HG02840 (cell line): ENCODE measurements at regions not wholly inside any gene's neighbourhood (a gene's known extent, or its start where the extent isn't known, plus 50 kb on each side); places are given as distances from the start of the nearest gene placed in this dataset.
"Not testable (repeated sequence)": the region's sequence is repeated elsewhere in the genome, so short reads cannot be mapped to it uniquely, and the experiment has no call there.

Experiments
- ATAC-seq: cut with Tn5 transposase; IDR thresholded peaks from one replicate; pipeline ENCODE4 v1.9.1; 2021; ENCODE audit warnings: mild to moderate bottlenecking, moderate library complexity, moderate number of reproducible peaks; ENCODE audit not compliant: unreplicated experiment, low FRiP score

- no peak for ATAC-seq
Measured at GRCh38 chrX:16316331-16316730, 149.1 kb downstream of the MAGEB17 start.

GRCh38 chrX:16319929-16320328, 152.6 kb downstream of the MAGEB17 start:
- ATAC-seq, result no peak

GRCh38 chrX:16320765-16321355, 153.6 kb downstream of the MAGEB17 start:
- ATAC-seq, result no peak

GRCh38 chrX:16333453-16333852, 166.2 kb downstream of the MAGEB17 start:
- ATAC-seq, result no peak

GRCh38 chrX:16335181-16335580, 167.9 kb downstream of the MAGEB17 start:
- ATAC-seq, result no peak

GRCh38 chrX:16347968-16348670, 180.8 kb downstream of the MAGEB17 start:
- no peak for ATAC-seq

- no peak for ATAC-seq
Measured at GRCh38 chrX:16357902-16358301, 190.6 kb downstream of the MAGEB17 start.

GRCh38 chrX:16360056-16360455, 192.8 kb downstream of the MAGEB17 start:
- ATAC-seq, result not testable (repeated sequence)

- ATAC-seq, result no peak
Measured at GRCh38 chrX:16368696-16369095, 201.4 kb downstream of the MAGEB17 start.

GRCh38 chrX:16376056-16376455, 208.8 kb downstream of the MAGEB17 start:
- ATAC-seq, result no peak

GRCh38 chrX:16386126-16386525, 218.8 kb downstream of the MAGEB17 start:
- ATAC-seq, result no peak

GRCh38 chrX:16392597-16392996, 225.3 kb downstream of the MAGEB17 start:
- no peak for ATAC-seq

GRCh38 chrX:16394290-16394689, 227.0 kb downstream of the MAGEB17 start:
- ATAC-seq, result no peak

GRCh38 chrX:16403808-16404207, 236.5 kb downstream of the MAGEB17 start:
- ATAC-seq, result no peak

- ATAC-seq, result no peak
Measured at GRCh38 chrX:16416588-16416987, 233.4 kb upstream of the S100G start.

GRCh38 chrX:16418650-16419049, 231.3 kb upstream of the S100G start:
- ATAC-seq, result no peak

GRCh38 chrX:16427668-16428067, 222.3 kb upstream of the S100G start:
- ATAC-seq, result no peak

GRCh38 chrX:16429406-16429805, 220.6 kb upstream of the S100G start:
- ATAC-seq, result no peak

GRCh38 chrX:16431266-16431665, 218.7 kb upstream of the S100G start:
- ATAC-seq, result no peak

GRCh38 chrX:16433021-16433420, 216.9 kb upstream of the S100G start:
- ATAC-seq, result no peak

- ATAC-seq, result no peak
Measured at GRCh38 chrX:16435399-16435986, 214.5 kb upstream of the S100G start.
